ENCODE measurements at regions not wholly inside any gene's neighbourhood (a gene's known extent, or its start where the extent isn't known, plus 50 kb on each side); places are given as distances from the start of the nearest gene placed in this dataset.
"Not testable (repeated sequence)": the region's sequence is repeated elsewhere in the genome, so short reads cannot be mapped to it uniquely, and the experiment has no call there.

- Histone ChIP-seq H3K27me3 (ENCODE audit: control insufficient read depth in 2 of 2, insufficient read depth in 2 of 2, low read length in 2 of 2) (no peaks in the 10 kb centered on the region), H2AFZ (ENCODE audit: low read depth, low read length) (no peak overlapping the region), H3K4me3 (replicated peaks in 1 of 3; ENCODE audit: insufficient read depth in 1 of 3, low read depth in 1 of 3, low read length in 3 of 3) (no peak overlapping the region), H3K9me1 (replicated peaks; ENCODE audit: control insufficient read depth, extremely low read depth, insufficient read depth, low read length) (no peaks in the 10 kb centered on the region), H3K4me2 (ENCODE audit: insufficient read depth, low read length) (no peak overlapping the region), H3K4me1 (ENCODE audit: control insufficient read depth, extremely low read depth, insufficient read depth, low read length) (no peaks in the 10 kb centered on the region), H3K9ac (replicated peaks; ENCODE audit: extremely low read depth, insufficient read depth, low read length) (no peak overlapping the region), H3K79me2 (ENCODE audit: control insufficient read depth, insufficient read depth, low read length) (no peaks in the 10 kb centered on the region), H4K20me1 (replicated peaks; ENCODE audit: control insufficient read depth, extremely low read depth, insufficient read depth, low read length) (no peaks in the 10 kb centered on the region), H3K9me3 (replicated peaks; ENCODE audit: control insufficient read depth, insufficient read depth, low read length) (no peaks in the 10 kb centered on the region), H3K36me3 (ENCODE audit: control insufficient read depth in 2 of 2, extremely low read depth in 1 of 2, insufficient read depth in 2 of 2, low read length in 2 of 2) (no peaks in the 10 kb centered on the region), H3K27ac (ENCODE audit: insufficient read depth, low read depth, low read length) (no peak overlapping the region)
- ChIA-PET POLR2A (no interaction called here), CTCF (no interaction called here)
- intact Hi-C loops (cut with micrococcal nuclease) = no loop called here
- dilution Hi-C loops (cut with MboI; ENCODE audit: extremely low pct_ligation_motif_present, low sequenced_read_pairs) = no loop called here
- BruUV-seq (replicated peaks) = no TSS peak
- no peak for DNase-seq (ENCODE audit: low read depth, low spot score)
- no peak for TF ChIP-seq EZH2 (IDR thresholded peaks at IDR 0.05; ENCODE audit: borderline replicate concordance, low read depth, low read length, severe bottlenecking)
- no peak for TF ChIP-seq JUN (IDR thresholded peaks at IDR 0.05; ENCODE audit: borderline replicate concordance, insufficient read depth, insufficient read length, low read depth)
- no peak for TF ChIP-seq FOS (IDR thresholded peaks at IDR 0.05; ENCODE audit: borderline replicate concordance, insufficient read depth, low read length)
- no peak for TF ChIP-seq POLR2AphosphoS5 (IDR thresholded peaks at IDR 0.05; ENCODE audit: insufficient read depth, low read depth, low read length)
- TF ChIP-seq POLR2A (IDR thresholded peaks at IDR 0.05; ENCODE audit: low read depth, low read length) = no peak
- no peak for TF ChIP-seq MAX (IDR thresholded peaks at IDR 0.05; ENCODE audit: insufficient read depth, insufficient read length)
- no peak for TF ChIP-seq CTCF (IDR thresholded peaks at IDR 0.05; ENCODE audit: extremely low read depth in 1 of 2, insufficient read depth in 1 of 2, low read depth in 1 of 2, low read length in 2 of 2)
- TF ChIP-seq MYC (IDR thresholded peaks at IDR 0.05; ENCODE audit: low read depth, low read length) = no peak
- no peak for TF ChIP-seq GATA2 (IDR thresholded peaks at IDR 0.05; ENCODE audit: insufficient read depth, insufficient read length, low read depth, low read length)
- FAIRE-seq = no peak
These were observed 86.2 kb upstream of the SEL1L start for GRCh38 chr14:81619816-81620215.

GRCh38 chr14:81623771-81624396 is 90.2 kb upstream of the SEL1L start:
- H3K9me3 ChIP-seq (replicated peaks; ENCODE audit: control insufficient read depth, insufficient read depth, low read length); POLR2A ChIA-PET; H3K79me2 ChIP-seq (ENCODE audit: control insufficient read depth, insufficient read depth, low read length); H3K9ac ChIP-seq (replicated peaks; ENCODE audit: extremely low read depth, insufficient read depth, low read length); H3K4me3 ChIP-seq (replicated peaks in 1 of 3; ENCODE audit: insufficient read depth in 1 of 3, low read depth in 1 of 3, low read length in 3 of 3); H3K4me2 ChIP-seq (ENCODE audit: insufficient read depth, low read length); H3K9me1 ChIP-seq (replicated peaks; ENCODE audit: control insufficient read depth, extremely low read depth, insufficient read depth, low read length); H3K36me3 ChIP-seq (ENCODE audit: control insufficient read depth in 2 of 2, extremely low read depth in 1 of 2, insufficient read depth in 2 of 2, low read length in 2 of 2); dilution Hi-C loops (cut with MboI; ENCODE audit: extremely low pct_ligation_motif_present, low sequenced_read_pairs); H2AFZ ChIP-seq (ENCODE audit: low read depth, low read length); H3K27ac ChIP-seq (ENCODE audit: insufficient read depth, low read depth, low read length); FAIRE-seq; BruUV-seq (replicated peaks); H3K27me3 ChIP-seq (ENCODE audit: control insufficient read depth in 2 of 2, insufficient read depth in 2 of 2, low read length in 2 of 2); CTCF ChIA-PET; H3K4me1 ChIP-seq (ENCODE audit: control insufficient read depth, extremely low read depth, insufficient read depth, low read length); H4K20me1 ChIP-seq (replicated peaks; ENCODE audit: control insufficient read depth, extremely low read depth, insufficient read depth, low read length); DNase-seq (ENCODE audit: low read depth, low spot score); intact Hi-C loops (cut with micrococcal nuclease): not testable (repeated sequence)
